OCI-LY3 (cell line): ENCODE measurements at regions not wholly inside any gene's neighbourhood (a gene's known extent, or its start where the extent isn't known, plus 50 kb on each side); places are given as distances from the start of the nearest gene placed in this dataset.
A peak's percentile ranks its signal among the peaks of the same experiment; 100 is the strongest.

Experiments used
- H2AFZ ChIP-seq: fragments of 200-600, 300-600 bp; shearing (Covaris generic); 2 replicates; pipeline ENCODE4 v1.6.0; 2014; ENCODE audit warnings: antibody characterized with exemption, low read depth, low read length
- H3K27ac ChIP-seq: fragments of 200-600, 300-600 bp; sonication (generic); 2 replicates; pipeline ENCODE4 v1.5.1; 2014; ENCODE audit warnings: mild to moderate bottlenecking, low read length, moderate library complexity, mixed read lengths
- H3K27me3 ChIP-seq: fragments of 200-600, 300-600 bp; sonication (generic); 2 replicates; pipeline ENCODE4 v1.6.1; 2014; ENCODE audit warnings: low read depth, low read length, mixed read lengths
- H3K36me3 ChIP-seq: fragments of 200-600, 300-600 bp; sonication (generic); replicated peaks from 2 replicates; pipeline ENCODE3; 2014; ENCODE audit warnings: low read depth, low read length, mixed read lengths
- H3K4me1 ChIP-seq: fragments of 300-600, 200-600 bp; sonication (generic); 2 replicates; pipeline ENCODE4 v1.6.1; 2014; ENCODE audit warnings: low read length, mixed read lengths
- H3K4me2 ChIP-seq: fragments of 200-600, 300-600 bp; sonication (generic); 2 replicates; pipeline ENCODE4 v1.6.1; 2014; ENCODE audit warnings: low read length, mixed read lengths
- H3K4me3 ChIP-seq: fragments of 300-600, 200-600 bp; sonication (generic); 2 replicates; pipeline ENCODE4 v1.5.1; 2014; ENCODE audit warnings: antibody characterized with exemption, mild to moderate bottlenecking, low read length, moderate library complexity
- H3K79me2 ChIP-seq: fragments of 300-600, 200-600 bp; shearing (Covaris generic); 2 replicates; pipeline ENCODE4 v1.6.1; 2014; ENCODE audit warnings: mild to moderate bottlenecking, low read length, mixed read lengths
- H3K9ac ChIP-seq: fragments of 300-600, 200-600 bp; shearing (Covaris generic); 2 replicates; pipeline ENCODE4 v1.6.0; 2014; ENCODE audit warnings: mild to moderate bottlenecking, low read length, moderate library complexity
- H3K9me3 ChIP-seq: fragments of 200-600, 300-600 bp; shearing (Covaris generic); 2 replicates; pipeline ENCODE4 v1.6.1; 2014; ENCODE audit warnings: low read length, mixed read lengths; ENCODE audit not compliant: insufficient read depth
- H4K20me1 ChIP-seq: fragments of 200-600, 300-600 bp; sonication (generic); 2 replicates; pipeline ENCODE4 v1.6.1; 2016; ENCODE audit warnings: low read length, mixed read lengths; ENCODE audit not compliant: insufficient read depth
- EZH2phosphoT487 ChIP-seq: fragments of 200-600 bp; shearing (Covaris generic); IDR thresholded peaks from 2 replicates; pipeline ENCODE4 v1.6.1; 2018; ENCODE audit warnings: antibody characterized with exemption, mixed run types, low read depth
- TF ChIP-seq, protein P1 (sequence below): fragments of 200-600, 300-600 bp; sonication (generic); IDR thresholded peaks from 2 replicates; pipeline ENCODE4 v1.5.1; 2014; ENCODE audit warnings: antibody characterized with exemption, low read length, low read depth

DNA sequence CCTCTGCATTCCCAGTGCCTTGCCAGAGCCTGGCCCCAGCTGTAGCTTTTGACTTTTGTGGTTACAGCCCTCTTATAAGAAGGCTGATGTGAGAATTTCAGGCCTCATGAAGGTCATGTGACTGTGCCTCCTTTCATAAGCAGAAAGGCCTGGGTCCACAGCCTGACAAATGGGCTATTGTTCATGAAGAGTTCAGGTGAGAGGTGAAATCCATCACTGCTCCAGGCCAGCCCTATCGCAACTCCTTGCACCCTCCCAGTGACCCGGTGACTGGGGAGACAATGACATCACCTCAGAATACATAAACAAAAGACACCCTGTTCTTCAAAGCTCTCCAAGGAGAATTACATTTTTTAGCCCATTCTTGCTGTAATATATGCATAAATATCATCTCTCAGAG, 321.5 kb downstream of the PCNX1 start:
- H3K9me3 ChIP-seq = no peaks in the 10 kb centered on the region
- no peak overlapping the region for H3K27ac ChIP-seq
- H3K9ac ChIP-seq = no peak overlapping the region
- no peaks in the 10 kb centered on the region for H4K20me1 ChIP-seq
- peaks cover 21% of the 10 kb centered on the region for H3K4me1 ChIP-seq
- TF ChIP-seq, protein P1, sequence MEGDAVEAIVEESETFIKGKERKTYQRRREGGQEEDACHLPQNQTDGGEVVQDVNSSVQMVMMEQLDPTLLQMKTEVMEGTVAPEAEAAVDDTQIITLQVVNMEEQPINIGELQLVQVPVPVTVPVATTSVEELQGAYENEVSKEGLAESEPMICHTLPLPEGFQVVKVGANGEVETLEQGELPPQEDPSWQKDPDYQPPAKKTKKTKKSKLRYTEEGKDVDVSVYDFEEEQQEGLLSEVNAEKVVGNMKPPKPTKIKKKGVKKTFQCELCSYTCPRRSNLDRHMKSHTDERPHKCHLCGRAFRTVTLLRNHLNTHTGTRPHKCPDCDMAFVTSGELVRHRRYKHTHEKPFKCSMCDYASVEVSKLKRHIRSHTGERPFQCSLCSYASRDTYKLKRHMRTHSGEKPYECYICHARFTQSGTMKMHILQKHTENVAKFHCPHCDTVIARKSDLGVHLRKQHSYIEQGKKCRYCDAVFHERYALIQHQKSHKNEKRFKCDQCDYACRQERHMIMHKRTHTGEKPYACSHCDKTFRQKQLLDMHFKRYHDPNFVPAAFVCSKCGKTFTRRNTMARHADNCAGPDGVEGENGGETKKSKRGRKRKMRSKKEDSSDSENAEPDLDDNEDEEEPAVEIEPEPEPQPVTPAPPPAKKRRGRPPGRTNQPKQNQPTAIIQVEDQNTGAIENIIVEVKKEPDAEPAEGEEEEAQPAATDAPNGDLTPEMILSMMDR = no peak
- TF ChIP-seq EZH2phosphoT487 = no peak
- H3K4me3 ChIP-seq = no peak overlapping the region
- peak overlapping the region; percentile 73 for H2AFZ ChIP-seq
- H3K4me2 ChIP-seq = no peak overlapping the region
- H3K27me3 ChIP-seq = no peaks in the 10 kb centered on the region
- H3K79me2 ChIP-seq = no peaks in the 10 kb centered on the region
- no peaks in the 10 kb centered on the region for H3K36me3 ChIP-seq

GRCh38 chr14:71229875-71230274, 322.6 kb downstream of the PCNX1 start:
- H3K79me2 ChIP-seq = no peaks in the 10 kb centered on the region
- H3K9ac ChIP-seq = no peak overlapping the region
- TF ChIP-seq, protein P1 = no peak
- no peak for TF ChIP-seq EZH2phosphoT487
- H2AFZ ChIP-seq = no peak overlapping the region
- H3K4me1 ChIP-seq = peaks cover 21% of the 10 kb centered on the region
- no peak overlapping the region for H3K27ac ChIP-seq
- no peaks in the 10 kb centered on the region for H3K27me3 ChIP-seq
- no peak overlapping the region for H3K4me3 ChIP-seq
- no peak overlapping the region for H3K4me2 ChIP-seq
- H3K36me3 ChIP-seq = no peaks in the 10 kb centered on the region
- H3K9me3 ChIP-seq = no peaks in the 10 kb centered on the region
- H4K20me1 ChIP-seq = no peaks in the 10 kb centered on the region

DNA sequence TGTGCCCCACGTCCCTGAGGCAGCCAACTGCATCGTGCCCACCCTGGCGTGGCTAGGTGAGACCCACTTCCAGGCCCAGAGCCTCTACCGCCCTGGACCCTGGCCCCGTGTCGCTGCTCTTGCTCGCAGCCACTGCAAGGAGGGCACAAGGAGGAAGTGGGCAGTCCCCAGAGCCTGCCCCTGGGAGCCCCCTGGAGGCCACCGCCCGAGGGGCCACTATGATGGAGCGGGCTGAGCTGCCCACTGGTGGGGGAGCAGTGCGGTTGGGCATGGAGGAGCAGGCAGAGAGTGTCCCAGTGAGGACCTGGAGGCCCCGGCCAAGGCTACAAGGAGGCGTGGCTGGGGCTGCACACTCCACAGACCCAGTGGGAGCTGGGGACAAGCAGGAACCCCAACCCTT, 323.6 kb downstream of the PCNX1 start:
- Histone ChIP-seq H4K20me1 (no peaks in the 10 kb centered on the region), H3K27me3 (no peaks in the 10 kb centered on the region), H3K27ac (peak overlapping the region; percentile 68), H2AFZ (peak overlapping the region; percentile 32; the same call in 1 of the 2 replicates), H3K9me3 (no peaks in the 10 kb centered on the region), H3K4me3 (peak overlapping the region; percentile 80), H3K4me2 (peak overlapping the region; percentile 87), H3K4me1 (peaks cover 21% of the 10 kb centered on the region), H3K36me3 (no peaks in the 10 kb centered on the region), H3K79me2 (no peaks in the 10 kb centered on the region), H3K9ac (peak overlapping the region; percentile 74)
- TF ChIP-seq EZH2phosphoT487 = no peak
- TF ChIP-seq, protein P1 = peak; percentile 27

GRCh38 chr14:71231521-71232393, 324.5 kb downstream of the PCNX1 start:
- Histone ChIP-seq H3K27ac (peak overlapping the region; percentile 68), H3K9ac (peak overlapping the region; percentile 74), H2AFZ (peak overlapping the region; percentile 32; the same call in 1 of the 2 replicates), H3K4me2 (peak overlapping the region; percentile 87), H3K27me3 (no peaks in the 10 kb centered on the region), H3K4me3 (peak overlapping the region; percentile 80), H3K36me3 (no peaks in the 10 kb centered on the region), H3K79me2 (no peaks in the 10 kb centered on the region), H3K4me1 (peaks cover 21% of the 10 kb centered on the region), H4K20me1 (no peaks in the 10 kb centered on the region), H3K9me3 (no peaks in the 10 kb centered on the region)
- no peak for TF ChIP-seq EZH2phosphoT487
- TF ChIP-seq, protein P1 = no peak; the same call in 1 of the 2 replicates
